HG03354 (cell line): ENCODE measurements at regions not wholly inside any gene's neighbourhood (a gene's known extent, or its start where the extent isn't known, plus 50 kb on each side); places are given as distances from the start of the nearest gene placed in this dataset.
"Not testable (repeated sequence)": the region's sequence is repeated elsewhere in the genome, so short reads cannot be mapped to it uniquely, and the experiment has no call there.

ENCODE experiments used
- ATAC-seq: cut with Tn5 transposase; IDR thresholded peaks from one replicate; pipeline ENCODE4 v1.9.1; 2021; ENCODE audit warnings: mild to moderate bottlenecking; ENCODE audit not compliant: unreplicated experiment, poor library complexity, severe bottlenecking

- not testable (repeated sequence) for ATAC-seq
Measured at GRCh38 chr3:61494309-61494708, 67.1 kb upstream of the PTPRG start.

DNA sequence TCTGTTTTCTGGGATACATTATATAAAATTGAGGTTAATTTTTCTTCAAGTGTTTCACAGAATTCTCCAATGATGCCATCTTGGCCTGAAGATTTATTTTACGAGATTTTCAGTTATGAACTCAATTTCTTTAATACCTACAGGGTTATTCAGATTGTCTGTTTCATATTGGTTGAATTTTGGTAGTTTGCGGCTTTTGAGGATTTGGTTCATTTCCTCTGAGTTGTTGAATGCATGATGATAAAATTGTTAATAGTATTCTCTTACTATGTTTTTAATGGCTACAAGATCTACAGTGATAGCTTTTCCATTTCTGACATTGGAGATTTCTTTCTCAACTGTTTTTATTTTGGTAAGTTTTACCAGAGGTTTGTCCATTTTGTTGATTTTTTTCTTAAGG, 63.9 kb upstream of the PTPRG start:
- no peak for ATAC-seq

DNA sequence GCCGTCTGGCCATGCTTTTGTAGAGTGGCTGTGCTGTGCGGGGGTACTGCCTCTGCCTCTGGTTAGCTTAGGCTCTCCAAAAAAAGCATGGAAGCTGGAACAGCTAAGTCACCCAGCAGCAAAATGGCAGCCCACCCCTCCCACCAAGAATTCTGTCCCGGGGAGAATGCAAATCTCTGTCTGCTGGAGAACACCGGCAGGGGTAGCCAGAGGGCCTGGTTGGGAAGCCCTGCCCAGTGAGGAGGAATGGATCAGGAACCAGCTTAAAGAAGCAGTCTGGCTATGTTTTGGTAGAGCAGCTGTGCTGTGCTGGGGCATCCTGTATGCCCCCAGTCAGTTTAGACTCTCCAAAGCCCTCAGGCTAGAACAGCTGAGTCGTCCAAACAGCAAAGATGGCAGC, 56.2 kb upstream of the PTPRG start:
- ATAC-seq = no peak

GRCh38 chr3:61507946-61508345, 53.4 kb upstream of the PTPRG start:
- ATAC-seq = no peak
